Stimulated activated CD4-positive, alpha-beta T cell treated with anti-CD3 and anti-CD28 coated beads, TNF-alpha, amount 100 ng/mL, for 4 hours (primary cell): ENCODE measurements at regions not wholly inside any gene's neighbourhood (a gene's known extent, or its start where the extent isn't known, plus 50 kb on each side); places are given as distances from the start of the nearest gene placed in this dataset.
"Not testable (repeated sequence)": the region's sequence is repeated elsewhere in the genome, so short reads cannot be mapped to it uniquely, and the experiment has no call there.

Source experiments
- DNase-seq, 3 experiments: peaks; one replicate each; pipeline ENCODE4 v3.0.0-alpha.2; 2020; ENCODE audit warnings: low read depth in 3 of 3

- DNase-seq, result no peak
Measured at GRCh38 chr1:213417225-213417820, 366.3 kb downstream of the RPS6KC1 start.

- DNase-seq, result no peak
Measured at GRCh38 chr1:213417846-213418245, 366.8 kb downstream of the RPS6KC1 start.

GRCh38 chr1:213418268-213419071 is 367.4 kb downstream of the RPS6KC1 start:
- no peak for DNase-seq

GRCh38 chr1:213419401-213420030 is 368.5 kb downstream of the RPS6KC1 start:
- no peak for DNase-seq

GRCh38 chr1:213421178-213421577 is 370.1 kb downstream of the RPS6KC1 start:
- DNase-seq, result not testable (repeated sequence)

GRCh38 chr1:213423041-213423440 is 372.0 kb downstream of the RPS6KC1 start:
- no peak for DNase-seq

GRCh38 chr1:213423605-213424004 is 372.6 kb downstream of the RPS6KC1 start:
- DNase-seq, result no peak

GRCh38 chr1:213425376-213426030 is 374.5 kb downstream of the RPS6KC1 start:
- DNase-seq, result no peak

- no peak for DNase-seq
Measured at GRCh38 chr1:213429642-213430041, 378.6 kb downstream of the RPS6KC1 start.

GRCh38 chr1:213435715-213436114 is 384.7 kb downstream of the RPS6KC1 start:
- DNase-seq, result no peak

- DNase-seq, result no peak
Measured at GRCh38 chr1:213438339-213438738, 387.3 kb downstream of the RPS6KC1 start.

GRCh38 chr1:213439703-213440102 is 388.7 kb downstream of the RPS6KC1 start:
- DNase-seq, result no peak

- no peak for DNase-seq
Measured at GRCh38 chr1:213440766-213441165, 389.7 kb downstream of the RPS6KC1 start.

- no peak for DNase-seq
Measured at GRCh38 chr1:213443415-213443814, 392.4 kb downstream of the RPS6KC1 start.

GRCh38 chr1:213444224-213444623 is 393.2 kb downstream of the RPS6KC1 start:
- DNase-seq, result no peak

GRCh38 chr1:213446496-213446895 is 395.5 kb downstream of the RPS6KC1 start:
- DNase-seq, result no peak

GRCh38 chr1:213448360-213448759 is 397.3 kb downstream of the RPS6KC1 start:
- DNase-seq, result no peak

- DNase-seq, result no peak
Measured at GRCh38 chr1:213448776-213449175, 397.7 kb downstream of the RPS6KC1 start.

- DNase-seq, result no peak
Measured at GRCh38 chr1:213452501-213452900, 401.5 kb downstream of the RPS6KC1 start.

- no peak for DNase-seq
Measured at GRCh38 chr1:213457186-213457585, 406.1 kb downstream of the RPS6KC1 start.

GRCh38 chr1:213457733-213458132 is 406.7 kb downstream of the RPS6KC1 start:
- no peak for DNase-seq

GRCh38 chr1:213462374-213462773 is 411.3 kb downstream of the RPS6KC1 start:
- DNase-seq, result not testable (repeated sequence)
